Stimulated activated CD4-positive, alpha-beta T cell treated with anti-CD3 and anti-CD28 coated beads, Interleukin-15, amount 100 ng/mL, for 48 hours (primary cell): ENCODE measurements at regions not wholly inside any gene's neighbourhood (a gene's known extent, or its start where the extent isn't known, plus 50 kb on each side); places are given as distances from the start of the nearest gene placed in this dataset.
"Not testable (repeated sequence)": the region's sequence is repeated elsewhere in the genome, so short reads cannot be mapped to it uniquely, and the experiment has no call there.

Experiments
- DNase-seq, 2 donors: peaks; one replicate each; pipeline ENCODE4 v3.0.0-alpha.2; 2020; ENCODE audit warnings: low read depth in 2 of 2

DNA sequence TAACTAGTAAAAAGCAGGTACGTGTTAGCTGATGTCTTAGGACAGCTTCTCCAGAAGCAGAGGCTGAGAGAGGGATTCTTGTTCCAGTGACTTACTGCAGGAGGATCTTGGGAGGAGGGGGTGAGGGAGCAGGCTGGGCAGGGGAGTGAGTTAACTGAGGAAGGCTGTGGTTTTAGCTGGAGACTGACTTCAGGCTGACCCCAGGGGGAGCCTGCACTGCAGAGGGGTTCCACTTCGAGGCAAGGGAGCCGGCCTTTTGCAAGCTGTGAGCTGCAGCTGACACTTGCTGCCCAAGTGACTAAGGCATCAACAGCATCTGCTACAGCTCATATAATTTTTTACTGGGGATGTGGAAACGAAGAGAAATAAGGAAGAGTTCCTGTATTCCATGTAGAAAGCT, 50.4 kb upstream of the SOD1 start:
- no peak for DNase-seq

- no peak for DNase-seq
Observed at GRCh38 chr21:31607791-31608190, 51.7 kb upstream of the SOD1 start.

GRCh38 chr21:31606081-31606874, 53.2 kb upstream of the SOD1 start:
- DNase-seq: no peak

- DNase-seq: peak; percentile 56
Observed at GRCh38 chr21:31604591-31605190, 54.8 kb upstream of the SOD1 start.

DNA sequence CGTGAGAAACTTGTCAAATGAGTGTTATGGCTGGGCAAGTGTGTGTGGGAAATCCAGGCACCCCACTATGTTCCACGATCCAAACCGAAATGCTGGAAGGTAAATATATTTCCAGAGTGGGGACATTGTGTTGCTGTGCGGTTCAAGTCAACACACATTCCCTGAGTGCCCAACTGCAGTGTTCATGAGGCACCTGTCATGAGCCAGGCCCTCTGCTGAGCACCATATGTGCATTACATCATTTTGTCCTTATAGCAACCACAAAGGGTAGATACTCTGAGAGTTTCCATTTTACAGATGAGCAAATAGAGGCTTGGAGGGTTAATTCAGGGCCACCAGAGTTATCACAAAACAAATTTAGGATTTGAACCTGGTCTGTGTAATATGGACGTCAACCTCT, 59.9 kb upstream of the SOD1 start:
- DNase-seq: no peak

GRCh38 chr21:31599013-31599412, 60.5 kb upstream of the SOD1 start:
- no peak for DNase-seq

DNA sequence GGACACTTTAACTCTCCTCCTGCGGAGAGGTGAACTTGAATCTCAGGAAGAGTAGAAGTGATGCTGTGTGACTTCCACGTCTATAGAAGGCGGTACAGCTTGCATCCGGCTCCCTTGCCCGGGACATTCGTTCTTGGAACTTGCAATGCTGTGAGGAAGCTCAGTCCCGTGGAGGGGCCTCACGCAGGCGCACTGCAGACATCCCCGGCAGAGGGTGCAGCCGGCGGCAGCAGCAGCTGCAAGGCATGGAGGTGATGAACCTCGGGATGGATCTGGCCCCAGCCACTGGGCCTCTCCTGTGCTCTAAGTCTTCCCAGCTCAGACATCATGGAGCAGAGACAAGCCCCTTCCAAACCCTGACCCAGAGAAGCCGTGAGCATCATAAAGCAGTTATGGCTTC, 61.8 kb upstream of the SOD1 start:
- no peak for DNase-seq

DNA sequence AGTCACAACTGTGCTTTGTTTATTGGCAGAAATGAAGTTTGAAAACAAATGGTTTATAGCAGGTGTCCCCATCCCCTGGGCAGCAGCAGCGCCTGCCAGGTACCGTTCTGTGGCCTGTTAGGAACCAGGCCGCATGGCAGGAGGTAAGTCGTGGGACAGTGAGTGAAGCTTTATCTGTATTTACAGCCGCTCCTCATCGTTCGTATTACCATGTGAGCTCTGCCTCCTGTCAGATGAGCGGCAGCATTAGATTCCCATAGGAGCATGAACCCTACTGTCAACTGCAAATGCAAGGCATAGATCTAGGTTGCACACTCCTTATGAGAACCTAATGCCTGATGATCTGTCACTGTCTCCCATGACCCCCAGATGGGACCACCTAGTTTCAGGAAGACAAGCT, 63.4 kb upstream of the SOD1 start:
- DNase-seq: no peak

GRCh38 chr21:31594726-31595125, 64.8 kb upstream of the SOD1 start:
- DNase-seq: no peak

DNA sequence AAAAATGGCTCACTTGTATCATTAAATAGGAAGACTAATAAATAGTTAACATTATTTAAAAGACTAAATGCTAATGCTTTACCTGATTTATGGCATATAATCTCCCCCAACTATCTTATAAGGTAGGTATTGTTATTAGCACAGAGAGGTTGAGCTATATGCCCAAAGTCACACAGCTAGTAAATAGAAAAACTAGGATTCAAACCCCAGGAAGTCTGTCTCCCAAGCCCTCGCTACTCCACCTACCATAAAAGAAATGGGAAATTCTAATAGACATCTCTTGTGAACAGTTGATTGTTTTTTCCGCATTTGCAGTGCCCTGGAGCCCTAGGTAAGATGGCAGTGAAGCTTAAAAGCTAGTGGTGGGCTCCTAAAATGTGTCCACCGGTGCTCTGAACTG, 65.2 kb upstream of the SOD1 start:
- no peak for DNase-seq

DNA sequence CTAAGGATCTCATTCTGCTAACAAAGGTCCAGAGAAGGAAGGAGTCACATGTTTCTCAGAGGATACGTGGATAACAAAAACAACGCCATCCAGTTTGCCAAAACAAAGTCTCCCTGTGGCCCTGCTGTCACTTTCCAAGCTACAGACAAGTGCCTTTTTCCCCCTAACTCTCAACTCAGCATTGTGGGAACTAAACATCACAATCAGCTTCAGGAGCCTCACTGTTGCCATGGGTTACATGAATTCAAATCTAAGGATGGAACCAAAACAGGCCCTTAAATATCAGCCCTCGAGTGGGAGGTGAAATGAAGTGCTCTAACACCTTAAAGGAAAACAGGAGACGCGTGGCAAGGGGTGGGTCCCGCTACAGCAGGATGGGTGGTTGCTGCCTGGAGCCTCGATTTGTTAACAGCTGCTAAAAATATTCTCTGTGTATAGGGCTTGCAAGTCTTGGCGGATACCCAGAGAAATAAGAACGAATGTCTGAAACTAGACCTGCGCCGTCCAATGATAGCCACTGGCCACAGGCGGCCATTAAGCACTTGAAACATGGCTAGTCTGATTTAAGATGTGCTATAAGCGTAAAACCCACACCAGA, 66.4 kb upstream of the SOD1 start:
- no peak for DNase-seq

- no peak for DNase-seq
Observed at GRCh38 chr21:31592516-31592915, 67.0 kb upstream of the SOD1 start.

DNA sequence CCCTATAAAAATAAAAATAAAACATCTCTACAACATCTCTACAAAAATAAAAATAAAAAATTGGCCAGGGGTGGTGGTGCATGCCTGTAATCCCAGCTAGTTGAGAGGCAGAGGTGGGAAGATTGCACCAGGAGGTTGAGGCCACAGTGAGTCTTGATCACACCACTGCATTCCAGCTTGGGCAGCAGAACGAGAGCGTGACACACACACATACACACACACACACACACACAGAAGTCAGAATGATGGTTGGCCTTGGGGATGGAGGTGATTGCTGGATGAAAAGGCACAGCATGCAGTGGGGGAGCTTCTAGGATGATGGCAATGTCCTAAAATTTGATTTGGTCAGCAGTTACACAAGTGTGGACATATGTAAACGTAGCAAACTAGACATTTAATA, 69.7 kb upstream of the SOD1 start:
- DNase-seq: no peak

DNA sequence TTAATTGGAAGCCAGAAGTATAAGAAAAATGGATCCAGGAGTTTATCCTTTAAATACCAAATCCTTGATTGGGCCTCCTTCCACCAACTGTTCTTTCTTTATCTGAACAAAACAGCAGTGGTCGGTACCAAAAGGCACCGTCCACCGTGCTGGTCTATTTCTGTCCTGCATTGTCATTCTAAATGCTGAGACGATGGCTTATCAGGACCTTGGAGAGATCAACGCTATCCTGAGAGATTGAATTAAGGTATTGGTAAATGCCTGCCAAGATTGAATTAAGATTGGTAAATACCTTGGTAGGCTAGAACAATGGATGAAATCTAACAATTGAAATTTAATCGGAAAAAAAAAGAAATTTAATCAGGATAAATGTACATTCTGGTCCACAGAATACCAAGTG, 73.4 kb upstream of the SOD1 start:
- DNase-seq: no peak

DNA sequence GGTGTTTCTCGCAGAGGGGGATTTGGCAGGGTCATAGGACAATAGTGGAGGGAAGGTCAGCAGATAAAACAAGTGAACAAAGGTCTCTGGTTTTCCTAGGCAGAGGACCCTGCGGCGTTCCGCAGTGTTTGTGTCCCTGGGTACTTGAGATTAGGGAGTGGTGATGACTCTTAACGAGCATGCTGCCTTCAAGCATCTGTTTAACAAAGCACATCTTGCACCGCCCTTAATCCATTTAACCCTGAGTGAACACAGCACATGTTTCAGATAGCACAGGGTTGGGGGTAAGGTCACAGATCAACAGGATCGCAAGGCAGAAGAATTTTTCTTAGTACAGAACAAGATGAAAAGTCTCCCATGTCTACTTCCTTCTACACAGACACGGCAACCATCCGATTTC, 75.6 kb upstream of the SOD1 start:
- not testable (repeated sequence) for DNase-seq

- DNase-seq: no peak
Observed at GRCh38 chr21:31583498-31583897, 76.0 kb upstream of the SOD1 start.

GRCh38 chr21:31580866-31581276, 78.6 kb upstream of the SOD1 start:
- peak; percentile 43 to 73 for DNase-seq

GRCh38 chr21:31577271-31577670, 82.2 kb upstream of the SOD1 start:
- no peak for DNase-seq

GRCh38 chr21:31576428-31576827, 83.1 kb upstream of the SOD1 start:
- no peak for DNase-seq

DNA sequence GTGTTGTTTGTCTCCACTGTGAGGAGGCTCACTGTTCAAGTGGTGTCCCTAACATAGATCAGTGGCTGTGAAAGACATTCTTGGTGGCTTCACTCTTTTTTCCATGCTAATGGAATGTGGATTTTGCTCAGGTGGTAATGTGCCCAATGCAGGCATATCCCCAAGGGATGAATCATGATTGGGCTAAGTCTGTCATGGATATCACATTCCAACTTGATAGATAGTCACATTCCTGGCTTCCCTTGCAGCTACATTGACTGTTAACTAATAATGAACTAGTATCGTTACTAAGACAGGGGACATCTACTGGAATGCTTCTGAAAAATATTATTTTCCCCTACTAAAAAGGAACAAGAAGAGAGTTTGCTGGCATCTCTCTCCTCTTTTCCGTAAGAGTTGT, 86.3 kb upstream of the SOD1 start:
- no peak for DNase-seq

DNA sequence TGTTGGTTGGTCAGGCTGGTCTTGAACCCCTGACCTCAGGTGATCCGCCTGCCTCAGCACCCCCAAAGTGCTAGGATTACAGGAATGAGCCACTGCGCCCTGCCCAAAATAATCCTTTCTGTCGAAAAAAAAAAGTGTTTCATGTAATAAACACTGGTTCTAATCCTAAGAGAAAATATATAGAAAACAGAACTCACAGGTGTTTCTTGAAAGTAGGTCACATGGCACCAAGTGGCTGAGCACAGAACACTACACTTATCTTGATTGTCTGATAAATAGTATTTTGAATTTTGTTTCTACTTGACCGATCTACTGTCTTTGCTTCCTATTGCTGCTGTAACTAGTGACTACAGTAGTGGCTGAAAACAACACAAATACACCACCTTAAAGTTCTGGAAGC, 87.6 kb upstream of the SOD1 start:
- DNase-seq: no peak

DNA sequence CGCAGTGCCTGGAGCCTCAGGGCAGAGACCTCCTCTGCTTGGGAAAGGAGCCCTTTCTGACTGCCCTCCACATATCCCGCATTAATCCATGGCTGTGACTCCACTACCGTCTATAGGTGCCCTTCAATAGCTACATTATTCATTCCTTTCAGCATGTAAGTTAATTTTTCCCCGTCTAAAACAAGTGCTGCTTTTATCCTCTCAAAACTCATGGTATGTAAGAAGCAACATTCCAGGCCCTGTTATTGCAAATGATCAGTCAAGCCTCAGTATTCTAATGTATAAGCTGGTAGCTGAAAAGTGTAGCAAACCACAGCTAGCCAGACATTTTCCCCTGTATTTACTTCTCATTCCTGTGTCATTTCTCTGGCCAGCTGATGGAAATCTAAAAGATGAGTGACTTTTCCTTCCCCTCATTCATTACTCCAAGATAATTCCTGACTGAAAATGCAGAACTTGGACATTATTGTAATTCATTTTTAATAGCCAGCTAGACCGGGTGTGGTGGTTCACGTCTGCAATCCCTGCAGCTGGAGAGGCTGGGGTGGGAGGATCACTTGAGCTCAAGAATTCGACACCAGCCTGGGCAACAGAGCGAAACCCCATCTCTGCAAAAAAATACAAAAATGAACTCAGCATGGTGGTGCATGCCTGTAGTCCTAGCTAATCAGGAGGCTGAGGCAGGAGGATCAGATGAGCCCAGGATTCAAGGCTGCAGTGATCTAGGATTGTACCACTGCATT, 88.5 kb upstream of the SOD1 start:
- no peak for DNase-seq

DNA sequence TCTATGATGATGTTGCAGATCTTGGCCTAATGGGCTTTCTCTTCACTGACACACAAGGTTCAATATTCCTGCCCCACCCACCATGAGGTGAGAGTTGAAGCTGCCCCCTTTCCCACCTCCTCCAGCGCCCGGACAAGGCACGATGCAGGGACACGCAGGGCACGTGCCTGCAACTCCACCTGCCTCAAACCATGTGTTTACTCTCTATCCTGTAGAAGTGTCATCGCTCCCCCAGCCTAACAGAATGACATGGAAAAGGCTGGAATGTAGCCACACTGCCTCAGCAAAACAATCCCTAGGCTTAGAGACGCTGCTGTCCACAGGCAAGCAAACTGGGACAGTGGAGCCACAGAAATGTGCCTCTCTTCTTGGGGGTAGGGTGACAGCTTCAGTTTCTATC, 92.9 kb upstream of the SOD1 start:
- DNase-seq: no peak
